ENCODE measurements at regions not wholly inside any gene's neighbourhood (a gene's known extent, or its start where the extent isn't known, plus 50 kb on each side); places are given as distances from the start of the nearest gene placed in this dataset.

DNA sequence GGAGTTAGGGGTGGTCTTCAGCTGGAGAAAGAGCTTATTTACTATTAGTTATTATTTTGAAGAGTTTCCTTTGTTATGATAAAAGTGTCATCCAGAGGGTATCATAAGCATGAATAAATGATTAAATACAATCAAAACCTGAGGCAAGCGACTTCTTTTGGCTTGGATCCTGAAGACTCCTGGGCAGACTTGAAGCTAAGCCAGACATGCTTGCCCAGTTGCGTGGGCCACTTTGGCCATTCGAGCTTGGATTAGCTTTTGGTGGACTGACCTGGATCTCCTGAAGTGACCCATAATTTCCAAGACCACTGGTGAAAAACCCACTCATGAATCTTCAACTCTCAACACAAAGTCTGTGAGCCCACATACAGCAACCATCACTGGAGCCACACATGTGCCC lies 335.8 kb downstream of the NR2F1-AS1 start:
- no peaks in the 10 kb centered on the region for H3K9me3 ChIP-seq (ENCODE audit: insufficient read depth, low read depth, low read length)
- H3F3A ChIP-seq (ENCODE audit: low read depth) = no peaks in the 10 kb centered on the region
- no peak overlapping the region for H2AFZ ChIP-seq (ENCODE audit: low read length)
- H3K27me3 ChIP-seq (ENCODE audit: insufficient read depth, low read length, poor library complexity, severe bottlenecking) = no peaks in the 10 kb centered on the region
- TF ChIP-seq, protein P1, sequence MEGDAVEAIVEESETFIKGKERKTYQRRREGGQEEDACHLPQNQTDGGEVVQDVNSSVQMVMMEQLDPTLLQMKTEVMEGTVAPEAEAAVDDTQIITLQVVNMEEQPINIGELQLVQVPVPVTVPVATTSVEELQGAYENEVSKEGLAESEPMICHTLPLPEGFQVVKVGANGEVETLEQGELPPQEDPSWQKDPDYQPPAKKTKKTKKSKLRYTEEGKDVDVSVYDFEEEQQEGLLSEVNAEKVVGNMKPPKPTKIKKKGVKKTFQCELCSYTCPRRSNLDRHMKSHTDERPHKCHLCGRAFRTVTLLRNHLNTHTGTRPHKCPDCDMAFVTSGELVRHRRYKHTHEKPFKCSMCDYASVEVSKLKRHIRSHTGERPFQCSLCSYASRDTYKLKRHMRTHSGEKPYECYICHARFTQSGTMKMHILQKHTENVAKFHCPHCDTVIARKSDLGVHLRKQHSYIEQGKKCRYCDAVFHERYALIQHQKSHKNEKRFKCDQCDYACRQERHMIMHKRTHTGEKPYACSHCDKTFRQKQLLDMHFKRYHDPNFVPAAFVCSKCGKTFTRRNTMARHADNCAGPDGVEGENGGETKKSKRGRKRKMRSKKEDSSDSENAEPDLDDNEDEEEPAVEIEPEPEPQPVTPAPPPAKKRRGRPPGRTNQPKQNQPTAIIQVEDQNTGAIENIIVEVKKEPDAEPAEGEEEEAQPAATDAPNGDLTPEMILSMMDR (conservative IDR thresholded peaks at IDR 0.05; ENCODE audit: low read length) = no peak
- no peak for TF ChIP-seq EZH2phosphoT487 (IDR thresholded peaks at IDR 0.05; ENCODE audit: borderline replicate concordance)
- no peaks in the 10 kb centered on the region for H3K9me2 ChIP-seq (replicated peaks; ENCODE audit: low read depth, low read length)
- no peak overlapping the region for H3K4me3 ChIP-seq (ENCODE audit: low read length, poor library complexity, severe bottlenecking)
- H3K36me3 ChIP-seq (ENCODE audit: insufficient read depth, low read length) = no peaks in the 10 kb centered on the region
- H4K20me1 ChIP-seq (ENCODE audit: insufficient read depth, low read length, poor library complexity, severe bottlenecking) = no peaks in the 10 kb centered on the region
- H3K79me2 ChIP-seq (ENCODE audit: insufficient read depth, low read length) = no peaks in the 10 kb centered on the region
- no peak overlapping the region for H3K4me2 ChIP-seq (ENCODE audit: low read depth, low read length, poor library complexity, severe bottlenecking)
- H3K9ac ChIP-seq (ENCODE audit: low read depth, low read length, poor library complexity, severe bottlenecking) = no peak overlapping the region
- no peaks in the 10 kb centered on the region for H3K4me1 ChIP-seq (ENCODE audit: insufficient read depth, low read length, poor library complexity, severe bottlenecking)

DNA sequence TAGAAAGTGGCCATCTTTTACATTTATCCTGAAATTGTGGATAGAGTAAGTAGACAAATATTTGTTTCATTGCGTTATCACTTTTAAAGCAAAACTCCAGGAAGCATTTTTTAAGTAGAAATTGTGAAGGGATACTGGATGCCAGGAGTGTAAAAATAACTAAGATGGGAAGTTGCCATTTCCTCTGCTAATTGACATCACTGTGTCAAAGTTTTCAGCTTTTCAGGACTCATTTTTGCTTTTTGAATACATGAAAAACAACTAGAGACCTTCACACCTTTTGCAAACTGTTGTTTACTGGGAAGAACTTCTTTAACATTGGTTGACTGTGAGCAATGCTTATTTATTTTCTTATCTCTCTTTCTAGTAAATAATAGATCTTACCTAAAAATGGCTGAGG lies 337.5 kb downstream of the NR2F1-AS1 start:
- H3K4me1 ChIP-seq (ENCODE audit: insufficient read depth, low read length, poor library complexity, severe bottlenecking) = no peaks in the 10 kb centered on the region
- no peaks in the 10 kb centered on the region for H3K27me3 ChIP-seq (ENCODE audit: insufficient read depth, low read length, poor library complexity, severe bottlenecking)
- no peaks in the 10 kb centered on the region for H4K20me1 ChIP-seq (ENCODE audit: insufficient read depth, low read length, poor library complexity, severe bottlenecking)
- H3K79me2 ChIP-seq (ENCODE audit: insufficient read depth, low read length) = no peaks in the 10 kb centered on the region
- no peaks in the 10 kb centered on the region for H3K9me2 ChIP-seq (replicated peaks; ENCODE audit: low read depth, low read length)
- no peak overlapping the region for H3K9ac ChIP-seq (ENCODE audit: low read depth, low read length, poor library complexity, severe bottlenecking)
- H3K36me3 ChIP-seq (ENCODE audit: insufficient read depth, low read length) = no peaks in the 10 kb centered on the region
- H3F3A ChIP-seq (ENCODE audit: low read depth) = no peaks in the 10 kb centered on the region
- H3K9me3 ChIP-seq (ENCODE audit: insufficient read depth, low read depth, low read length) = no peaks in the 10 kb centered on the region
- no peak for TF ChIP-seq EZH2phosphoT487 (IDR thresholded peaks at IDR 0.05; ENCODE audit: borderline replicate concordance)
- TF ChIP-seq, protein P1 (conservative IDR thresholded peaks at IDR 0.05; ENCODE audit: low read length) = no peak
- no peak overlapping the region for H3K4me2 ChIP-seq (ENCODE audit: low read depth, low read length, poor library complexity, severe bottlenecking)
- no peak overlapping the region for H2AFZ ChIP-seq (ENCODE audit: low read length)
- H3K4me3 ChIP-seq (ENCODE audit: low read length, poor library complexity, severe bottlenecking) = no peak overlapping the region

DNA sequence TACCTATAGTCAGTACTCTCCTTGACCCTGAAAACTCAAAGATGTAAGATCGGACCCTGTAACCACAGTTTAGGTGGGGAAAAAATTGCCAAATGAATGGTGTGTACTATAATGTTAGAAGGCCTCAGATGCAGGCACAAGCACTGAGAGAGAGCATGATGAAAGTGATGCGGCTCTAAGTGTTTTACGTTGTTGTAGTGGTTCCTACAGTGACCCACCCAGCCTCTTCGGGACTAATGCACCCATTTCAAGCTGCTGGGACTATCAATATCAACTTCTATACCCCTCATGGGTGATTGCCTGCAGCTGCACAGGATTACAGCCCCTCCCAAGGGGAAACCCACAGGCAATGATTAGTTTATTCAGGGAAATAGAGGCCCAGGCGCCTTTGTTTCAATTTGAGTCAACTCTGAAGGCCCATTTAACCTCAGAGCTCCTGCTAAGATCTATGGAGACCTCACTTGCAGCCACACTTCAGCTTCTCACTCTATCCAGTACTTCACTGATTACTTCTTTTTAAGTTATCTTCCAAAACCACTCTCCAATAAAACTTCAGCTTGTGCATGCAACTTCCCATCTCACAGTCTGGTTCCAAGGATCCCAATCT lies 340.7 kb downstream of the NR2F1-AS1 start:
- Histone ChIP-seq H2AFZ (ENCODE audit: low read length) (no peak overlapping the region), H3K4me1 (ENCODE audit: insufficient read depth, low read length, poor library complexity, severe bottlenecking) (no peaks in the 10 kb centered on the region), H3K79me2 (ENCODE audit: insufficient read depth, low read length) (no peaks in the 10 kb centered on the region), H3F3A (ENCODE audit: low read depth) (no peaks in the 10 kb centered on the region), H3K4me2 (ENCODE audit: low read depth, low read length, poor library complexity, severe bottlenecking) (no peak overlapping the region), H3K9me3 (ENCODE audit: insufficient read depth, low read depth, low read length) (no peaks in the 10 kb centered on the region), H3K36me3 (ENCODE audit: insufficient read depth, low read length) (no peaks in the 10 kb centered on the region), H3K9ac (ENCODE audit: low read depth, low read length, poor library complexity, severe bottlenecking) (no peak overlapping the region), H3K4me3 (ENCODE audit: low read length, poor library complexity, severe bottlenecking) (no peak overlapping the region), H4K20me1 (ENCODE audit: insufficient read depth, low read length, poor library complexity, severe bottlenecking) (no peaks in the 10 kb centered on the region), H3K27me3 (ENCODE audit: insufficient read depth, low read length, poor library complexity, severe bottlenecking) (no peaks in the 10 kb centered on the region), H3K9me2 (replicated peaks; ENCODE audit: low read depth, low read length) (no peaks in the 10 kb centered on the region)
- TF ChIP-seq, protein P1 (conservative IDR thresholded peaks at IDR 0.05; ENCODE audit: low read length) = no peak
- TF ChIP-seq EZH2phosphoT487 (IDR thresholded peaks at IDR 0.05; ENCODE audit: borderline replicate concordance) = no peak

All from Loucy (cell line).